GM19455 (cell line): ENCODE measurements at regions not wholly inside any gene's neighbourhood (a gene's known extent, or its start where the extent isn't known, plus 50 kb on each side); places are given as distances from the start of the nearest gene placed in this dataset.
A peak's percentile ranks its signal among the peaks of the same experiment; 100 is the strongest.
"Not testable (repeated sequence)": the region's sequence is repeated elsewhere in the genome, so short reads cannot be mapped to it uniquely, and the experiment has no call there.

Experiments
- ATAC-seq: cut with Tn5 transposase; IDR thresholded peaks from one replicate; pipeline ENCODE4 v1.9.1; 2021; ENCODE audit not compliant: unreplicated experiment

- ATAC-seq: no peak
Measured at GRCh38 chr1:70490153-70490552, 79.1 kb downstream of the CTH start.

DNA sequence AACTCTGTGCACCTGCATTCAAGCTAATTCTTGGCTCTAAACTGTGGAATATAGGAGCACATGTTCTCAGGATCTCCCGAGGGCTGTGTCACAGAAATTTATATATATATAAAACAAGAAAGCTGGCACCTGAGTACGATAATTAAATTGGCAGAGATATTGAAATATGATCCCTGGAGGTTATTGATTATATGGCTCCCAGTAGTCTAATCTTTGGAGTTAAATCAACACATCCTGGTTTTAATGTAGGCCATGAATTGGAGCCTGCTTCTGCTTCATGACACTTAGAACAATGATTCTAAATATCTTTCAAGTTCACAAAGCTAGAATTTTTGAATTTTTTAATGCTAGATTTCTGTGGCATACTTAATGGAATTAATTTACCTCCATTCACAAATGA, 84.3 kb downstream of the CTH start:
- no peak for ATAC-seq

- no peak for ATAC-seq
Measured at GRCh38 chr1:70496181-70496580, 85.1 kb downstream of the CTH start.

GRCh38 chr1:70497152-70497551, 86.1 kb downstream of the CTH start:
- no peak for ATAC-seq

GRCh38 chr1:70498666-70499065, 87.6 kb downstream of the CTH start:
- ATAC-seq: no peak

DNA sequence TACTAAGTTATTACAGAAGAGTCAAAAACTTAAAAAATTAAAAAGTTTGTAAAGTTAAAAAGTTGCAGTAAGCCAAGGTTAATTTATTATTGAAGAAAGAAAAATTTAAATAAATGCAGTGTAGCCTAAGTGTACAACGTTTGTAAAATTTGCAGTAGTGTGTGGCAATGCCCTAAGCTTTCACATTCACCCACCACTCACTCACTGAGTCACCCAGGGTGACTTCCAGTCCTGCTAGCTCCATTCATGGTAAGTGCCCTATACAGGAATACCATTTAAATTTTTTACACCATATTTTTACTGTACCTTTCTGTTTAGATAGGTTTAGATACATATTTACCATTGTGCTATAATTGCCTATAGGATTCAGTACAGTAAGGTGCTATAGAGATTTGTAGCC, 88.6 kb downstream of the CTH start:
- no peak for ATAC-seq

- no peak for ATAC-seq
Measured at GRCh38 chr1:70503358-70503757, 92.3 kb downstream of the CTH start.

DNA sequence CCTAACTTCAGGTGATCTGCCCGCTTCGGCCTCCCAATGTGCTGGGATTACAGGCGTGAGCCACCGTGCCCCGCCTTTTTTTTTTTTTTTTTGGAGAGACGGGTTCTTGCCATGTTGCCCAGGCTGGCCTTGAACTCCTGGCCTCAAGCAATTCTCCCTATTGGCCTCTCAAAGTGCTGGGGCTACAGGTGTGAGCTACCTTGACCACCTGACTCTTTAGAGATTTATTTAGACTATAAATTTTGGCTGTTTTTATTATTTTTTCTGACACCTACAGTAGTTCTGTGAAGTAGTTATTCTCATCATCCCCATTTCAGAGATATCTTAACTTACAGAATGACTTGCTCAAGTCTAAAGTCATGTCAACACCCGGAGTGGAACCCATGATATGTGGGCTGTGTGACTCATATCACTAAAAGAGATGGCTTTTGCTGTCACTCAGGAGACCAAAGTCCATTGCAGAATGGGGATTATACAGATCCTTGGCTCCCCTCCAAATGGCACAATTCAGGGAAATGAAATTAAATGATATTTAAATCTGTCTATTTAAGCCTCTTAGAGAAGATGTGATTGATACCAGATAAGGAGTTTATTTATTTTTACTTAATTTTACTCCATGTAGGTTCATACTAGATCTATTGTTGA, 93.2 kb downstream of the CTH start:
- ATAC-seq: peak; percentile 96

DNA sequence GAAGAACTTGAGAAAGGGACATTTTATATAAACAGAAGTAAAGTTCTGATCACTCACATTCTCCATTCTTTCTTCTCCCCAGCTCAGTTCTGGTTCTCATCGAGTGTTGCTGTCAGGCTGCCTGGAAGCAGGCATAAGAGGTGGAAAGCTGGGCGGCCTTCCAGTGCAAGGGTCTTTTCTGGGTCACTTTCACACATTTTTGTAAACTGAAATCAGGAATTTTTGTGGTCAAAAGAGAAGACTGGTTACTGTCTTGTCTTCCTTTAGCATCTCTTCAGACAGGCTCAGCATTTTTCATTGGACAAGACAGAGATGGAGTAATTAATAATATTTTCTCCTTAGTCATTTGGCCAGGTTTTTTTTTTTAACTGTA, 93.7 kb downstream of the CTH start:
- peak; percentile 26 for ATAC-seq

DNA sequence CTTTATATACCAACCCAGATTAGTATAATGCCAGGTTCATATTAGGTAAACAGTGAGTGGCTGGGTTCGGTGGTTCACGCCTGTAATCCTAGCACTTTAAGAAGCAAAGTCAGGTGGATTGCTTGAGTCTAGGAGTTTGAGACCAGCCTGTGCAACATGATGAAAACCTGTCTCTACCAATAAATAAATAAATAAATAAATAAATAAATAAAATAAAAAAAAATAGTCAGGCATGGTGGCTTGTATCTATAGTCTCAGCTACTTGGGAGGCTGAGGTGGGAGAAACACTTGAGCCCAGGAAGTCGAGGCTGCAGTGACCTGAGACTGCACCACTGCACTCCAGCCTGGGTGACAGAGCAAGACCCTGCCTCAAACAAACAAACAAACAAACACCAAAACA, 96.9 kb downstream of the CTH start:
- not testable (repeated sequence) for ATAC-seq

DNA sequence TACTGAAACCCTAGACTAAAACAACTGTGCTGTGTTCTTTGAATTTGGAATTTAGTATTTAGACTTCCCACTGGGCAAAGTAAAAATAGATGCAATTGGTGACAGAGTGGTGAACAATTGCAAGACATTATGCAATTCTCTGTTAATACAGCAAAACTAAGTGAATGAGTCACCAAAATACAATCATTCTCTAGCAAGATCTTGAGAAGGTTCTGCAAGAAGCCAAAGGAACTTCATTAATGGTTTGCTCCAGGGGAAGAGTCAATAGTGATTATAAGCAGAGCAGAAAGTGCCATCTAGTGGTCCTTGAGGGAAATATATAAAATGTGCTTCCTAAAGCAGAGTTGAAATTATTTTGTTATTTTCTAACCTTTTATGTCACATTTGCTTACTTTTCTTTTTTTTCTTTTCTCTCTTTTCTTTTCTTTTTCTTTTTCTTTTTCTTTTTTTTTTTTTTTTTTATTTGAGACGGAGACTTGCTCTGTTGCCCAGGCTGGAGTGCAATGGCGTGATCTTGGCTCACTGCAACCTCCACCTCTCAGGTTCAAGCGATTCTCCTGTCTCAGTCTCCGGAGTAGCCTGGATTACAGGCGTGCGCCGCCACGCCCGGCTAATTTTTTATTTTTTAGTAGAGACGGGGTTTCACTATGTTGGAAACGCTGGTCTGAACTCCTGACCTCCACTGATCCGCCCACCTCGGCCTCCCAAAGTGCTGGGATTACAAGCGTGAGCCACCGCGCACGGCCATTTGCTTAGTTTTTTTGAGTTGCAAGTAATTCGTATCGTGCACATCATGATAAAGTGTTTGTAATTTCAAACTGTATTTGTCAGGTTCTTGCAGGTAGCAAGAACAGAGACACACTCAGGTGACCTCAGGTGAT, 99.2 kb downstream of the CTH start:
- peak; percentile 97 for ATAC-seq

DNA sequence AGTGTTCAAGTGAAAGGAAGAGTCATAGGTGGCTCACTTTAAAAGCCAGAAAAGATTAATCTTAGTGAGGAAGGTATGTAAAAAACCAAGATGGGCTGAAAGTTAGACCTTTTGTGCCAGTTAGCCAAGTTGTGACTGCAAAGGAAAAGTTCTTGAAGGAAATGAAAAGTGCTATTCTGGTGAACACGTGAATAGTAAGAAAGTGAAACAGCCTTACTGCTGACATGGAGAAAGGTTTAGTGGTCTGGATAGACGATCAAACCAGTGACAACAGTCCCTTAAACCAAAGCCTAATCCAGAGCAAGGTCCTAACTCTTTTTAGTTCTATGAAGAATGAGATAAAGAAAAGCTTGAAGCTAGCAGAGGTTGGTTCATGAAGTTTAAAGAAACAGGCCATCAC, 106.4 kb downstream of the CTH start:
- peak; percentile 58 for ATAC-seq

DNA sequence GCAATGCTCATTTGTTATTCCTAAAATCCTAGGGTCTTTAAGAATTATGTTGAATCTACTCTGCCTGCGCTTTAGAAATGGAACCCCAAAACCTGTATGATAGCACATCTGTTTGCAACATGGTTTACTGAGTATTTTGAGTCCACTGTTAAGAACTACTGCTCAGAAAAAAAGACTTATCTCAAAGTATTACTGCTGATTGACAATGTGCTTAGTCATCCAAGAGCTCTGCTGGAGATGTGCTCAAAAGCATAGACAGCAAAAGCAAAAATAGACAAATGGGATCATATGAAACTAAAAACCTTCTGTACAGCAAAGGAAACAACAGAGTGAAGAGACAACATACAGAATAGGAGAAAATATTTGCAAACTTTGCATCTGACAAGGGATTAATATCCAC, 107.0 kb downstream of the CTH start:
- ATAC-seq: peak; percentile 17

GRCh38 chr1:70528590-70529333, 117.7 kb downstream of the CTH start:
- ATAC-seq: peak; percentile 71

GRCh38 chr1:70536708-70537366, 125.8 kb downstream of the CTH start:
- ATAC-seq: no peak

GRCh38 chr1:70537788-70538187, 126.7 kb downstream of the CTH start:
- ATAC-seq: no peak

- no peak for ATAC-seq
Measured at GRCh38 chr1:70542030-70542429, 131.0 kb downstream of the CTH start.

DNA sequence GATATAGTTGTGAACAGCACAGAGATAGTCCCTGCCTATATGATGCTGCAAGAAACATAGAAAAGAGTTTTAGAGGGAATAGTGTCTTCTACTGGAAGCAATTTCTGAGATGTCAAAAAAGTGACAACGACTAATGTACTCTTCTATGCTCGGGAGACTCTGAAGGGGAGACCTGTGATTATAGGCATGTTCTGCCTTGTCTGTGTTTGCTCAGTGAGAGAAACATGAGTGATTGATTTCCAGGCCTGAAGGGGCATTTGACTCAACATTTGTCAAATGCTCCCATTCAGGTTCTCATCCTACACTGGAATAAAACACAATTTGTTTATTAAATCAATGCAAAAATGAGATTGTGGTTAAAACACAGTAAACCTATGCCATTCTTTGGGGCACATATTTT, 131.8 kb downstream of the CTH start:
- no peak for ATAC-seq

DNA sequence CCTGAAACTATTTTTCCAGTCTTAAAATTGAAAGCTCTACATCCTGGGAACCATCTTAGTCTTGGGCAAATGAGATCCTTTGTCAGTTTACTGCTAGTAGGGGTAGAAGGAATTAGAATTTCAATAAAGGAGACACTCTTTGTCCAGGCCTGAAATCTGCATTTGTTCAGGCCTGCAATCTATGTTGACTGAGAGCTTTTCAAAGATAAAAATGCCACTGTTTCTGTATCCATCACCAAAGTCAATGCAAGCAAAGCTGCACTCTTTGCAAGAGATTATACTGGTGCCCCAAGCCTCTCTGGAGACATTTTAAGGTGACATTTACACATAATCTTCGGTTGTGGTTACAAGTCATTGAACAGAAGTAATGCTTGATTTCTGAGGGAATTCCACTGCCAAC, 135.7 kb downstream of the CTH start:
- no peak for ATAC-seq

DNA sequence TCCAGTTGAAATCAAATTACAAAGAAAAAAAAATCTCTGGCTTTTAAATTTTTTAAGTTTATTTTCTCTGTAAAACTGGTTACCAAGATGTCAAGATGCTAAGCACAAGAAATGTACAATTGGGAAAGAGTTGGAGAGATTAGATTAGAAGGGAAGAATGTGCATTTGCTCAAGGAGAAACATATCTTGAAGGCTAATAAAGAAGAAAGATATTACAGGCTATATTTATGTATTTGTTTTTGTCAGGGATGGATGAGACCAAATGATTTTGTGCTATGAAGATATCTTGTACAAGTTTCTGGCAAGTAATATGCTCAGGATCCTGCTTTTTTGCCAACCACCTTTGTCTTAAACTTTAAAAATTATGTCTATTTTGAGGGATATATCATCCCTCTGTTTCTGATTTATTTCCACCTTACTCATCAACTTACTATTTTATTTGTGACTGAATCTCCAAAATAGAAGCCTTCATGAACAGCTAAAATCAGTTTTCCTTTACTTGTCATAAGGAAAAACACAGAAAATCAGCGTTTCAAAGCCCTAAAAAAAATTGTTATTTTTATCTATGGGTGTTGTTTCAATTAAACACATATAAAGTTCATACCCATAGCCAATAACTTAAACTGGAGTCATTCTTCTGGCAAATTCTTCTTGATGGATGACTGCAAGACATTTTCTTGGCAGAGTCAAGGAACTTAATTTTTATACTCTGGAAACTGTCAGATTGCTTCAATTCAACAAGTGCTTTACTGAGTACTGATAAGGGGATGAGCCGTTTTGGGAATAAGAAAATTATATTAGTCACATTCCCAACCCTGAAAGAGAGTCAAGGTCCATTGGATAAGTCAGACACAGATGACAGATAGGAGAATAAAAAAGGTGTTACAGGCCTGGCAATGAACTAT, 141.8 kb downstream of the CTH start:
- ATAC-seq: no peak
